ENCODE measurements at regions not wholly inside any gene's neighbourhood (a gene's known extent, or its start where the extent isn't known, plus 50 kb on each side); places are given as distances from the start of the nearest gene placed in this dataset.
"Not testable (repeated sequence)": the region's sequence is repeated elsewhere in the genome, so short reads cannot be mapped to it uniquely, and the experiment has no call there.

DNA sequence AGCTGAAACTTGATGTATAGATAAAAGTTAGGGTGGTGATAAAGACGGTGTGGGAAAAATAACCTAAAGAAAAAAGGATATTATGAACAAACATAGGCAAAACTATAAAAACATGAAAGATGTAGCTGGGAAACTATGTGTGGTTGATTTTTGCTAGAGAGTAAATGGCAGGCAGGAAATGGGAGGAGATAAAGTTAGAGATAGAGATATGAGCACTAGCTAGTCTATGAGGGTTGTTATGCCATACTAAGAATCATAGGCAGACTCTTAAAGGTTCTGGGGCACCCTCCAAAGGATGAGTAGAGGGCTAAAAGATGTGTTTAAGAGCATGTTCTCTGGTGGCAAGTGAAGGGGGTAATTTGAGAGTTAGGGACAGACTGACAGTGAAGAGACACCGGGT lies 1109.2 kb downstream of the GATA3 start:
- Histone ChIP-seq H3K4me3 (no peak overlapping the region), H3K9me3 (peaks cover 0 to 8% of the 10 kb centered on the region in 2 donors), H3K4me1 (no peaks in the 10 kb centered on the region), H3K27me3 (no peaks in the 10 kb centered on the region), H3K36me3 (no peaks in the 10 kb centered on the region), H3K27ac (no peak overlapping the region)
- no peak for TF ChIP-seq CTCF (IDR thresholded peaks at IDR 0.05)
- no peak for DNase-seq (ENCODE audit: low spot score)

GRCh38 chr10:9166770-9167169 lies 1112.3 kb downstream of the GATA3 start:
- Histone ChIP-seq H3K27me3 (no peaks in the 10 kb centered on the region), H3K4me3 (no peak overlapping the region), H3K9me3 (peaks cover 0 to 4% of the 10 kb centered on the region in 2 donors), H3K36me3 (no peaks in the 10 kb centered on the region), H3K4me1 (no peaks in the 10 kb centered on the region), H3K27ac (no peak overlapping the region)
- TF ChIP-seq CTCF (IDR thresholded peaks at IDR 0.05): no peak
- no peak for DNase-seq (ENCODE audit: low spot score)

GRCh38 chr10:9172276-9172675 lies 1117.8 kb downstream of the GATA3 start:
- Histone ChIP-seq H3K27ac (no peak overlapping the region), H3K27me3 (no peaks in the 10 kb centered on the region), H3K9me3 (no peaks in the 10 kb centered on the region), H3K4me1 (no peaks in the 10 kb centered on the region), H3K4me3 (no peak overlapping the region), H3K36me3 (no peaks in the 10 kb centered on the region)
- TF ChIP-seq CTCF (IDR thresholded peaks at IDR 0.05): no peak
- no peak for DNase-seq (ENCODE audit: low spot score)

- Histone ChIP-seq H3K27ac (no peak overlapping the region), H3K4me1 (no peaks in the 10 kb centered on the region), H3K27me3 (no peaks in the 10 kb centered on the region), H3K36me3 (no peaks in the 10 kb centered on the region), H3K9me3 (no peaks in the 10 kb centered on the region), H3K4me3 (no peak overlapping the region)
- DNase-seq (ENCODE audit: low spot score): no peak
- no peak for TF ChIP-seq CTCF (IDR thresholded peaks at IDR 0.05)
Observed at GRCh38 chr10:9175200-9175599, 1120.7 kb downstream of the GATA3 start.

DNA sequence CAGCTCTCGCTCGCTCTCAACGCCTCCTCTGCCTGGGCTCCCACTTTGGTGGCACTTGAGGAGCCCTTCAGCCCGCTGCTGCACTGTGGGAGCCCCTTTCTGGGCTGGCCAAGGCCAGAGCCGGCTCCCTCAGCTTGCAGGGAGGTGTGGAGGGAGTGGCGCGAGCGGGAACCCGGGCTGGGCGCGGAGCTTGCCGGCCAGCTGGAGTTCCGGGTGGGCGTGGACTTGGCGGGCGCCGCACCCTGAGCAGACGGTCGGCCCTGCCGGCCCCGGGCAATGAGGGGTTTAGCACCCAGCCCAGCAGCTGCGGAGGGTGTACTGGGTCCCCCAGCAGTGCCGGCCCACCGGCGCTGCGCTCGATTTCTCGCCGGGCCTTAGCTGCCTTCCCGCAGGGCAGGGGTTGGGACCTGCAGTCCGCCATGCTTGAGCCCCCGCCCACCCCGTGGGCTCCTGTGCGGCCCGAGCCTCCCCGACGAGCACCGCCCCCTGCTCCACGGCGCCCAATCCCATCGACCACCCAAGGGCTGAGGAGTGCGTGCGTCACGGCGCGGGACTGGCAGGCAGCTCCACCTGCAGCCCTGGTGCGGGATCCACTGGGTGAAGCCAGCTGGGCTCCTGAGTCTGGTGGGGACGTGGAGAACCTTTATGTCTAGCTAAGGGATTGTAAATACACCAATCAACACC lies 1128.9 kb downstream of the GATA3 start:
- not testable (repeated sequence) for H3K9me3 ChIP-seq; H3K4me1 ChIP-seq; H3K4me3 ChIP-seq; H3K27ac ChIP-seq; H3K36me3 ChIP-seq; H3K27me3 ChIP-seq; DNase-seq (ENCODE audit: low spot score)

GRCh38 chr10:9188022-9188810 lies 1133.7 kb downstream of the GATA3 start:
- H3K27me3 ChIP-seq: no peaks in the 10 kb centered on the region
- DNase-seq (ENCODE audit: low spot score): no peak
- H3K4me3 ChIP-seq: no peak overlapping the region
- TF ChIP-seq CTCF (IDR thresholded peaks at IDR 0.05): no peak
- H3K9me3 ChIP-seq: no peaks in the 10 kb centered on the region
- no peaks in the 10 kb centered on the region for H3K4me1 ChIP-seq
- no peak overlapping the region for H3K27ac ChIP-seq
- H3K36me3 ChIP-seq: no peaks in the 10 kb centered on the region

Measured in right atrium auricular region (tissue), 2 donors.